ENCODE measurements at regions not wholly inside any gene's neighbourhood (a gene's known extent, or its start where the extent isn't known, plus 50 kb on each side); places are given as distances from the start of the nearest gene placed in this dataset.

- DNase-seq (ENCODE audit: low read depth in 1 of 2, low spot score in 1 of 2) (no peak), ATAC-seq (no peak), FAIRE-seq (no peak)
- H3K4me1 ChIP-seq = no peaks in the 10 kb centered on the region
- TF ChIP-seq EHF (CRISPR knock-in tag; IDR thresholded peaks at IDR 0.05) = no peak
- TF ChIP-seq ZC3H11A (IDR thresholded peaks at IDR 0.05) = no peak
- no peak for TF ChIP-seq SREBF2 (IDR thresholded peaks at IDR 0.05)
- TF ChIP-seq, protein P1, sequence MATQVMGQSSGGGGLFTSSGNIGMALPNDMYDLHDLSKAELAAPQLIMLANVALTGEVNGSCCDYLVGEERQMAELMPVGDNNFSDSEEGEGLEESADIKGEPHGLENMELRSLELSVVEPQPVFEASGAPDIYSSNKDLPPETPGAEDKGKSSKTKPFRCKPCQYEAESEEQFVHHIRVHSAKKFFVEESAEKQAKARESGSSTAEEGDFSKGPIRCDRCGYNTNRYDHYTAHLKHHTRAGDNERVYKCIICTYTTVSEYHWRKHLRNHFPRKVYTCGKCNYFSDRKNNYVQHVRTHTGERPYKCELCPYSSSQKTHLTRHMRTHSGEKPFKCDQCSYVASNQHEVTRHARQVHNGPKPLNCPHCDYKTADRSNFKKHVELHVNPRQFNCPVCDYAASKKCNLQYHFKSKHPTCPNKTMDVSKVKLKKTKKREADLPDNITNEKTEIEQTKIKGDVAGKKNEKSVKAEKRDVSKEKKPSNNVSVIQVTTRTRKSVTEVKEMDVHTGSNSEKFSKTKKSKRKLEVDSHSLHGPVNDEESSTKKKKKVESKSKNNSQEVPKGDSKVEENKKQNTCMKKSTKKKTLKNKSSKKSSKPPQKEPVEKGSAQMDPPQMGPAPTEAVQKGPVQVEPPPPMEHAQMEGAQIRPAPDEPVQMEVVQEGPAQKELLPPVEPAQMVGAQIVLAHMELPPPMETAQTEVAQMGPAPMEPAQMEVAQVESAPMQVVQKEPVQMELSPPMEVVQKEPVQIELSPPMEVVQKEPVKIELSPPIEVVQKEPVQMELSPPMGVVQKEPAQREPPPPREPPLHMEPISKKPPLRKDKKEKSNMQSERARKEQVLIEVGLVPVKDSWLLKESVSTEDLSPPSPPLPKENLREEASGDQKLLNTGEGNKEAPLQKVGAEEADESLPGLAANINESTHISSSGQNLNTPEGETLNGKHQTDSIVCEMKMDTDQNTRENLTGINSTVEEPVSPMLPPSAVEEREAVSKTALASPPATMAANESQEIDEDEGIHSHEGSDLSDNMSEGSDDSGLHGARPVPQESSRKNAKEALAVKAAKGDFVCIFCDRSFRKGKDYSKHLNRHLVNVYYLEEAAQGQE (IDR thresholded peaks at IDR 0.05) = no peak
- TF ChIP-seq GATA3 (IDR thresholded peaks at IDR 0.05; ENCODE audit: borderline replicate concordance) = no peak
- no peak for TF ChIP-seq NFE2L2 (conservative IDR thresholded peaks at IDR 0.05; ENCODE audit: low read length)
- TF ChIP-seq HOXA7 (CRISPR knock-in tag; IDR thresholded peaks at IDR 0.05) = no peak
- TF ChIP-seq JUNB (IDR thresholded peaks at IDR 0.05) = no peak
- TF ChIP-seq NR3C1 (IDR thresholded peaks at IDR 0.05) = no peak
- WGBS (ENCODE audit: missing lambda C conversion rate) = 72% methylated on average over 10 of the region's 10 CpGs
- POLR2A ChIA-PET = no interaction called here
- no peak overlapping the region for H3K4me3 ChIP-seq
- H3K9me3 ChIP-seq = no peaks in the 10 kb centered on the region
- H3K27ac ChIP-seq = no peak overlapping the region
- CTCF ChIA-PET = no interaction called here
- H3K4me2 ChIP-seq = no peak overlapping the region
Measured at GRCh38 chr10:74765465-74765975, 60.9 kb upstream of the KAT6B start.

DNA sequence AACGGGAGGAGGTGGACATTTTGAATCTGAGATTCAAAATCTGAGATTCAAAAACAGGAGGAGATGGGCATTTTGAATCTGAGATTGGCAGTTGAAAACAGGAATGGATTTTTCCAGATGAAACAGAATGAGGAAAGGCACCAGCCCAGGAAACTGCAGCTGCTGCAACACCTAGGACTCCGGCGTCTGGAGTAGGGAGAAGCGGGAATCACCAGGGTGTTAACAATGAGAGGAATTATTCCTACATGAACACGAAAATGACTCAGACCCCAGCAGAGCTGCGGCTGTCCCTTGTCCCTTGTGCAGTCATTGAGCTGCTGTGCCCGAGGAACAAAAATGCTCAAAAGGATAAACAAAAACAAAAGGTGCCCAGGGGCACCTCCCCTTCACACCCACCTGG is 59.9 kb upstream of the KAT6B start:
- DNase-seq (ENCODE audit: low read depth in 1 of 2, low spot score in 1 of 2) = no peak

DNA sequence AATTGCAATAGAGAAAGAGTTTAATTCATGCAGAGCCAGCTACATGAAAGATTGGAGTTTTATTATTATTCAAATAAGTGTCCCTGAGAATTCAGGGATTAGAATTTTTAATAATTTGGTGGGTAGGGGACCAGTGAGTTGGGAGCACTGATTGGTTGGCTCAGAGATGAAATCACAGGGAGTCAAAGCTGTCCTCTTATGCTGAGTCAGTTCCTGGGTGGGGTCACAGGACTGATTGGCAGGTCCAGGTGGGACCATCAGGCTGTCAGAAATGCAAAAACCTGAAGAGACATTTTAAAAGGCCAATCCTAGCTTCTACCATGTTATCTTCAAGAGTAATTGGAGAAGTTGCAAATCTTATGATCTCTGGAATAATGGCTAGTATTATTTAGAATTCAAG is 56.0 kb upstream of the KAT6B start:
- Histone ChIP-seq H3K4me1 (no peaks in the 10 kb centered on the region), H3K4me3 (no peak overlapping the region), H3K4me2 (no peak overlapping the region), H3K27ac (no peak overlapping the region), H3K9me3 (no peaks in the 10 kb centered on the region)
- FAIRE-seq (no peak), DNase-seq (ENCODE audit: low read depth in 1 of 2, low spot score in 1 of 2) (no peak), ATAC-seq (no peak)
- ChIA-PET CTCF (no interaction called here), POLR2A (no interaction called here)
- TF ChIP-seq CBX2 (IDR thresholded peaks at IDR 0.05; ENCODE audit: borderline replicate concordance, low read depth) (no peak), MAFK (IDR thresholded peaks at IDR 0.05; ENCODE audit: partially characterized antibody) (peak; percentile 6), SMC3 (IDR thresholded peaks at IDR 0.05) (no peak), RAD21 (conservative IDR thresholded peaks at IDR 0.05 in 1 of 2, IDR thresholded peaks at IDR 0.05 in 1 of 2) (no peak)

More for the DNA sequence above, 59.9 kb upstream of the KAT6B start:
- POLR2A ChIA-PET = no interaction called here
- Histone ChIP-seq H3K27ac (no peak overlapping the region; a peak in 1 of 6 replicates), H3K9me3 (no peaks in the 10 kb centered on the region), H3K4me1 (no peaks in the 10 kb centered on the region), H3K4me2 (no peak overlapping the region), H3K4me3 (no peak overlapping the region)
- ATAC-seq (no peak), FAIRE-seq (no peak)
- TF ChIP-seq ELK1 (IDR thresholded peaks at IDR 0.05; ENCODE audit: low read depth, low read length) = no peak
- TF ChIP-seq HOXA7 (CRISPR knock-in tag; IDR thresholded peaks at IDR 0.05) = no peak
- no peak for TF ChIP-seq GATA3 (IDR thresholded peaks at IDR 0.05; ENCODE audit: borderline replicate concordance)
- no peak for TF ChIP-seq ZFP36 (IDR thresholded peaks at IDR 0.05; ENCODE audit: borderline replicate concordance, partially characterized antibody)
- TF ChIP-seq ESRRA (IDR thresholded peaks at IDR 0.05; ENCODE audit: borderline replicate concordance, low read length) = no peak
- TF ChIP-seq NFE2L2 (conservative IDR thresholded peaks at IDR 0.05; ENCODE audit: low read length) = no peak
- CTCF ChIA-PET = interaction anchor here (0.7 kb wide), 1 partner anchor 304 kb away, joined by 3 read pairs; no protein-coding TSS in a partner anchor
- WGBS (ENCODE audit: missing lambda C conversion rate) = 45% methylated on average over 7 of the region's 7 CpGs

- Histone ChIP-seq H3K4me1 (no peaks in the 10 kb centered on the region), H3K27ac (no peak overlapping the region), H3K4me2 (no peak overlapping the region), H3K4me3 (no peak overlapping the region), H3K9me3 (no peaks in the 10 kb centered on the region)
- 74% methylated on average over 5 of the region's 6 CpGs for WGBS (ENCODE audit: missing lambda C conversion rate)
- DNase-seq (ENCODE audit: low read depth in 1 of 2, low spot score in 1 of 2) = no peak
- POLR2A ChIA-PET = no interaction called here
- ATAC-seq = no peak
- no peak for FAIRE-seq
- CTCF ChIA-PET = no interaction called here
- TF ChIP-seq EHF (CRISPR knock-in tag; IDR thresholded peaks at IDR 0.05) = no peak
- no peak for TF ChIP-seq MAZ (IDR thresholded peaks at IDR 0.05; ENCODE audit: borderline replicate concordance, low read depth, low read length)
- TF ChIP-seq, protein P1 (IDR thresholded peaks at IDR 0.05) = no peak
- TF ChIP-seq NR3C1 (IDR thresholded peaks at IDR 0.05) = no peak
- TF ChIP-seq POLR2AphosphoS2 (conservative IDR thresholded peaks at IDR 0.05; ENCODE audit: low read length) = no peak
- no peak for TF ChIP-seq JUNB (IDR thresholded peaks at IDR 0.05)
- no peak for TF ChIP-seq MYC (IDR thresholded peaks at IDR 0.05; ENCODE audit: borderline replicate concordance, low read length)
- no peak for TF ChIP-seq RFX5 (IDR thresholded peaks at IDR 0.05)
- TF ChIP-seq KDM5A (IDR thresholded peaks at IDR 0.05) = no peak
- no peak for TF ChIP-seq CHD4 (IDR thresholded peaks at IDR 0.05; ENCODE audit: borderline replicate concordance)
- TF ChIP-seq EHMT2 (IDR thresholded peaks at IDR 0.05; ENCODE audit: low read depth) = no peak
- TF ChIP-seq CBX8 (IDR thresholded peaks at IDR 0.05) = no peak
Measured at GRCh38 chr10:74771054-74771453, 55.3 kb upstream of the KAT6B start.
